GM18508 (cell line): ENCODE measurements at regions not wholly inside any gene's neighbourhood (a gene's known extent, or its start where the extent isn't known, plus 50 kb on each side); places are given as distances from the start of the nearest gene placed in this dataset.
A peak's percentile ranks its signal among the peaks of the same experiment; 100 is the strongest.
"Not testable (repeated sequence)": the region's sequence is repeated elsewhere in the genome, so short reads cannot be mapped to it uniquely, and the experiment has no call there.

Source experiments
- ATAC-seq: cut with Tn5 transposase; IDR thresholded peaks from one replicate; pipeline ENCODE4 v1.9.1; 2021; ENCODE audit warnings: moderate number of reproducible peaks; ENCODE audit not compliant: insufficient read depth, unreplicated experiment

- no peak for ATAC-seq
Measured at GRCh38 chr6:135644394-135644793, 146.9 kb upstream of the AHI1 start.

DNA sequence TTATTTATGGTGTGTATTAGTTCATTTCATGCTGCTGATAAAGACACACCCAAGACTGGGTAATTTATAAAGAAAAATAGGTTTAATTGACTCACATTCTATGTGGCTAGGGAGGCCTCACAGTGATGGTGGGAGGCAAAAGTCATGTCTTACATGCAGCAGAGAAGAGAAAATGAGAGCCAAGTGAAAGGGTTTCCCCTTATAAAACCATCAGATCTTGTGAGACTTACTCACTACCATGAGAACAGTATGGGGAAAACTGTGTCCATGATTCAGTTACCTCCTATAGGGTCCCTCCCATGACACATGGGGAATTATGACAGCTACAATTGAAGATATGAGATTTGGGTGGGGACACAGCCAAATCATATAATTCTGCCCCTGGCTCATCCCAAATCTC, 150.0 kb upstream of the AHI1 start:
- no peak for ATAC-seq

GRCh38 chr6:135651964-135652755, 154.6 kb upstream of the AHI1 start:
- peak; percentile 96 for ATAC-seq

DNA sequence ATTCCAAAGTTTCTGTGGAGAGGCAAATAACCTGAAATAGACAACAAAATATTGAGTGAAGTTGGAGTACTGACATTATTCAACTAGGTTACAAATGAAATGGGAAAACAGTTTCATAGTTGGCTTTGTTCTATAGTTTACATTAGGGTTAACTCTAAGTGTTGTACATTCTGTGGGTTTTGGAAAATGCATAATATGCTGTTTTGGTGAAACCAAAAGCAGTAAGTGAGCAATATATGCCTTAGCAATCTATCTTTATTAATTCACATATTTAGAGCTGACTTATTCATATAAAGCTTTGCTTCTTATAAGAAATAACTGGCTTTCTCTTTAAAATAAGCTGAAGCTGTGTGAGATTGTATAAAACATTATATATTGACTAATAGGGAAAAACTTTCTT, 157.5 kb upstream of the AHI1 start:
- no peak for ATAC-seq

DNA sequence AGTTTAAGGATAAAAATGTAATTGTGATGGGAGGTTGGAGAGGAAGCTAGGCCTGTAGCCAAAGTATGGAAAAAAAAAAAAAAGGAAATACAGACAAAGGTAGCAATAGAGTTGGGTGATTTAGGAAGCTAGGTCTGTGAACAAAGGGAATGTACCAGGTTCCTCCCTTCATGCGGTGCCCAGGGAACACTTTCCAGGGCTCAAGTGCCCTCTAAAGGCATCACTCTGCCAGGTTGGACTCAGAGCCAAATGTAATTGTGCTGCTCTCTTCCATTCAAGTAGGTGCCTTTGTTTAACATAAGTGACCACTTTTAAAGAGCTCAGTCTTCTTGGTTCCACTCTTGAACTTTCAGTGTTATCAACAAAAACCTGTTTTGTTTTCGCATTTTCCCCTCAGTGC, 159.7 kb upstream of the AHI1 start:
- ATAC-seq = no peak

DNA sequence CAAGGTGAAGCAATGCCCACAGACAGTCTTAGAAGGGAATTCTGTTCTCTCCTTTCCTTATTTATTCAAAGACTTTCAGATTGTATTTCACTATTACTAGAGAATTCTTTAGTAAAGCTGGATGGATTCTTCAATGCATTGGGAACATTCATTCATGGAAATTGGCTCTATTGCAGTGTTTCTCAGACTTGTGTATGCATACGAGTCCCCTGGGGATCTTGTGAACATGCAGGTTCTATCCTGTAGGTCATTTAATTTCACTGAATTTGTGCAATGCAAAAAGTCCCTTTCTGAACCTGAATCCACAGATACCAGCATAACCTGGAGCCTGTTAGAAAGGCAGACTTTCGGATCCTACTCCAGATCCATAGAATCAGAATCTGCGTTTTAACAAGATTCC, 160.9 kb upstream of the AHI1 start:
- no peak for ATAC-seq

- ATAC-seq = no peak
Measured at GRCh38 chr6:135658916-135659315, 161.4 kb upstream of the AHI1 start.

DNA sequence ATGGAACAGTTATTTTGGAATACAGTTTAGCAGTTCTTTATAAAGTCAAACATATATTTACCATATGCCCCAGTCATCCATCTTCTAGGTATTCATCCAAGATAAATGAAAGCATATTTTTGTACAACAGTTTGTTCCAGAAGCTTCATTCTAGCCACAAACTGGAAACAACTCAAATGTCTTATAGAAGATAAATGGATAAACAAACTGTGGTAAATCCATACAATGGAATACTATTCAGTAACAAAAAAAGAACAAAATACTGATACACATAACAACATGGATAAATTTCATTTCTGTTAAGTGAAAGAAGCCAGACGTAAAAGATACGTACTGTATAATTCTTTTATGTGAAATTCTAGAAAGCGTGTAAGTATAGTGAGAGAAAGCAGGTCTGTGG, 167.0 kb upstream of the AHI1 start:
- no peak for ATAC-seq

DNA sequence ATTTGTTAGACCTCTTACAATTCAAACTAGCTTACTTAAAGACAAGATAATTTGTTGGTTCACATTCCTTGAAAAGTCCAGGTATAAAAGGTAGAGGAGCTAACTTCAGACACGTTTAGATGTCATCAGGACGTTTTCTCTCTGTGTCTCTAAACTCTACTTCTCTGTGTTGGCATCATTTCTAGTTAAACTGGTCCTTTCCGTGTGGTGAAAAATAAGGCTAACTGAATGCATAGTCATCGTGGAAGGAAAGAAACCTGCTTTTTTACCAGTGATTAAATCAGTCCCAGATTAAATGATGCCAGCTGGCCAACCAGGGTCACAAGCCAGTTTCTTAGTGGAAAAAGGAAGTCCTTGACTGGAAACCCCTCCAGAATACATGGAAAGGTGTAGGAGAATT, 168.4 kb upstream of the AHI1 start:
- ATAC-seq = no peak

DNA sequence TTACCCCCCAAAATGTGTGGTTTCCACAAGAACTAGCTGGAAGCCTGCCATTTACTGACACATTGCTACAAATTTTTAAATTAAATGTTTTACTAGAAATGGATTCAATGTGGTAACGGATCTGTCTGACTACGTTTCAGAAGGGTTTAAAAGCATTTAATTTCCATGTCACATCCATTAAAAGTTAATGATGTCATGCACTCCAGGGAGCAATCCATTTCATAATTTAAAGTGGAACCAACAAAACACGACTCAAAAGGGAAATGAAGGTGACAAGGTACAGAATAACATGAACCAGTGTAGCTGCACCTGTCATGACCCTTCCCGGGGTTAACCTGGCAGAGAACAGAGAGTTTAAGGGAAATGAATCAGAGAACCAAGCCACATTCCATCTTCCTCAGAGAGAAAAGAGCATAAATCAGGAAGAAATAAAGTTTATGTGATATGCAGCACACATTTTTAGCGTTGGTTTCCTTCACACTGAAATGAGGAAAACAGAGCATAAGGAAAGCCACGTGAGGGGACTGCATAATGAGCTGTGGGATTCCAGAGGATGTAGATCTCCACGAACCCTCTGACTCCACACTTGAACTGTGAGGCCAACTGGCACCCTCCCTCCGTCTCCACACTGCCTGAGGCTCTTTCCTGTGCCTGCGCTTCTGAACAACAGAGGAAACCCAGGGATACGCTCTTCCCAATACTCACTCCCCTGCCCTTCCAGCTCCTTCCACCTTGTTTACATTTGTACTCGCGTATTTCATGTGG, 170.3 kb upstream of the AHI1 start:
- ATAC-seq = no peak

DNA sequence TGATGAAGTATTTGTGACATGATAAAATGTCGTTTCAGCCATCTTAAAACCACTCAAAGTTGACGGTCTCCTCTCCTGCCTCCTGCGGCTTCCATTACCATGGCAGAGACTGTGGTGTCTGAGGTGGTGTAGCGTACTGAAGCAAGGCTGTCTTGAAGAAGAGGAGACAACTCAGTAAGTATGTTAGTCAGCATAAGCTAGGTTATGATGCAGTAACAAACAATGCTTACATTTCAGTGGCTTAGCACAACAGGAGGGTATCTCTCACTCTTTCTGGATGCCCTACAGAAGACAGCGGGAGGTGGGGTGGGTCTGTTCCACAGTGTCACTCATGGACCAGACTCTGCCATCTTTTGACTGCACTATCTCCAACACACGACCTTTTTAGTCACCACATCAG, 174.7 kb upstream of the AHI1 start:
- ATAC-seq = no peak

GRCh38 chr6:135673501-135674309, 176.2 kb upstream of the AHI1 start:
- no peak for ATAC-seq

DNA sequence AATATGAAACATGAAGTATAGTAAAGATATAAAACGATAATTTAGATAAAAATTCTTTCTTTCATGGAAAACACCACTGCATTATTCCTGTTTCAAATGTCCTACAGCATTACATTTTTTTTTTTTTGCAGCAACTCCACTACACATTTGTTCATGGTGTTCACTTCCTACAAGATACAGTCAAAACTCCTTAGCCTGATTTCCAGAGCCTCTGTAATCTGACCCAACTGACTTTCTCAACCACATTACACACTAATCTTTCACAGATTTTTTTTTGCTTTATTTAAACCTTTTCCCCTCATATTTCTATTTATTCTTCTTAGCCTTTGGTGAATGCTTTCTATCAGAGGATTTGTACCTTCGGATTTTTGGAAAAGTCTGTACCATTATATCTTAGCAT, 176.5 kb upstream of the PDE7B start:
- no peak for ATAC-seq

DNA sequence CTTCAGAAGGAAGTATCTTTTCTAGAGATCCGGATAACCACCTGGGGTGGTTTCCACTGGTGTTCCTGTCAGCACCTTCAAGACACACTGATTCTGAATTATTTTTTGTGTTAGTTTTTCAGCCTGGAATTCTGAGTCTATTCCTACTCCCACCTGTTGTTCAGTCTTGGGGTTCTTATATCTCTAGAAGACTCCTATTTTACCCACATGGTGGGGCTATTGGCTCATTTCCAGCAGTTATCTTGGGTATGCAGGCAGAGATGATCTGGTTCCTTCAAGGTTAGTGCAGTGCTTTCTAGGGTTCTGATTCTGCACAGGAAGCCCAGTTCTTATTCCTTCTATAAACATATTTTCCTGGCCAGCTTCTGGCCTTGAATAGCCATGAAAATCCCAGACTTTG, 175.6 kb upstream of the PDE7B start:
- no peak for ATAC-seq

DNA sequence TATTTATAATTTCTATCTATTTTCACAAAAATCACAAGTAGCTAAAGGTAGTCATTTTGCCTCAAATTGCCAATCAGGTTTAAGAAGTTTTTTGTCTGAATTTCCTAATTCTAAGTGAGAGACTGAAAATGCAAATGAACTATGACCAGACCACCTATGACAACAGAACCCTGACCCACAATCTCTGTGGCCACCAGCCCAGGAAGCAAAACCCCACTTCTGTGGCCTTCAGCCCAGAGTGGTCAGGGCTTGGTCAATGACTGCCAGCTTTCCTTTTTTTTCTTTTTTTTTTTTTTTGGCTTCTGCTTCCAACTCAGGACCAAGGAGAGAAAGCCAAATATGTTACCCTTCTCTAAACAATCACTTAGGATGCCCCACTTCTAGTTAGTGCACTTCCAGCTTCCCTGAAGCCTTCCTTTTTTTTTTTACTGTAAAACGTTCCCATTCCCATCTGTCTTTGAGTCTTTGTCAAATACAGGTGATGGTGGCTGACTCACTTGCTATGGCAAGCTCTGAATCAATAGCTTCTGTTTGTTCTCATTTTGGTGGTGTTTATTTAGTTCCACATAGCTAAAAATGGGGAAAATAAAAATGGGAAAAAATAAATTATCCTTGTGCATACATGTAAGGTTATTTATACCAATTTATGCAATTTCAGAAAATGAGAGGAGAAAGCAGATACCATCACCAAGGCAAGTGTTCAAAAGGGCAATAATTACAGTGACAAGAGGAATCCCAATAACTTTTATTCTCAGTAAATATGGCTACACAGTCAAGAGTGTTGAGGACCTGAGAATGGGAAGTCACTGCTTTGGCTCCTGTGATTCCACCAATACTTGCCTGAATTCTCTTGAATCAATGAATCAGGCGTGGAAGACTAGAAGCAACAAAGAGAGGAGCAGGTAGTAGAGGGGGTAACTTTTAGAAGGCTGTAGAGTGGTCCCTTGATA, 170.3 kb upstream of the PDE7B start:
- ATAC-seq = no peak

GRCh38 chr6:135686784-135687301, 164.7 kb upstream of the PDE7B start:
- ATAC-seq = no peak

DNA sequence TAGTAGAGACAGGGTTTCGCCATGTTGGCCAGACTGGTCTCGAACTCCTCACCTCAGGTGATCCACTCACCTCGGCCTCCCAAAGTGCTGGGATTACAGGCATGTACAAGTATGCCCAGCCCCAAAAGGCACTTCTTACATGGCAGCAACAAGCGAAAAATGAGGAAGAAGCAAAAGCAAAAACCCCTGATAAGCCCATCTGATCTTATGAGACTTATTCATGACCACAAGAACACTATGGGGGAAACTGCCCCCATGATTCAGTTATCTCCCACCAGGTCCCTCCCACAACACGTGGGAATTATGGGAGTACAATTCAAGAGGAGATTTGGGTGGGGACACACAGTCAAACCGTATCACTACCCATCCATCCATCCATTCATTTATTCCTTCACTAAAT, 163.0 kb upstream of the PDE7B start:
- ATAC-seq = not testable (repeated sequence)

- no peak for ATAC-seq
Measured at GRCh38 chr6:135692426-135692825, 159.1 kb upstream of the PDE7B start.

- no peak for ATAC-seq
Measured at GRCh38 chr6:135693811-135694370, 157.6 kb upstream of the PDE7B start.
